ENCODE measurements at regions not wholly inside any gene's neighbourhood (a gene's known extent, or its start where the extent isn't known, plus 50 kb on each side); places are given as distances from the start of the nearest gene placed in this dataset.

DNA sequence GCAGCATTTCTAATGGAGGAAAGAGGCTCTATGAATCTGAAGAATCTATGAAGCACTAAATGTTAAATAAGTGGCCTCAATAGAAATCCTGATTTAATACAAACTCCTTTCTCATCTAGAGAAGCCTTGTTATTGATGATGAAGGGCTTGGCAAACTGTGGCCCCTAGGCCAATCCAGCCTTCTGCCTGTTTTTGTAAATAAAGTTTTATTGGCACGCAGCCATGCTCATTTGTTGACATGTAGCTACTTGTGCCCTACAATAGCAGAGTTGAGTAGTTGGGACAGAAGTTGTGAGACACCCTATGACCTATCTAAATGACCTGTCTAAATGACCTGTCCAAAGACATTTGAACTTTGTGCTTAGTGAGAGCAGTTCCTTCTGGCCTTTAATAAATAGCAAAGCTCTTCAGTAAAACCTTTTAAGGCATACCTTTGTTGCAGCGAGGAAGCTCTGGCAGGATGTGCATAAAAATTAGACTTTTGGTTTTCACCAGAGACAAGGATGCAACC, 484.4 kb upstream of the SPRED2 start:
- DNase-seq, result no peak
- no peaks in the 10 kb centered on the region for H3K79me2 ChIP-seq (ENCODE audit: insufficient read depth, low read length)
- no peaks in the 10 kb centered on the region for H4K20me1 ChIP-seq (ENCODE audit: insufficient read depth, low read length)
- H3K36me3 ChIP-seq (ENCODE audit: insufficient read depth, low read length), result no peaks in the 10 kb centered on the region
- peaks cover 11% of the 10 kb centered on the region for H3K27me3 ChIP-seq (ENCODE audit: insufficient read depth, low read length, poor library complexity)
- H3K4me2 ChIP-seq (ENCODE audit: insufficient read depth, low read length), result no peak overlapping the region
- H3K9me3 ChIP-seq (ENCODE audit: insufficient read depth, low read length, severe bottlenecking), result no peaks in the 10 kb centered on the region
- H3K4me1 ChIP-seq (ENCODE audit: insufficient read depth, low read length), result no peaks in the 10 kb centered on the region
- no peak overlapping the region for H3K9ac ChIP-seq (ENCODE audit: low read depth, low read length)
- TF ChIP-seq EZH2 (IDR thresholded peaks at IDR 0.05; ENCODE audit: borderline replicate concordance, low read depth, low read length, severe bottlenecking) (no peak), CTCF (IDR thresholded peaks at IDR 0.05; ENCODE audit: borderline replicate concordance, extremely low read depth, low read length, poor library complexity, severe bottlenecking) (no peak)
- ATAC-seq (ENCODE audit: insufficient read depth, low read depth), result no peak
- no peak overlapping the region for H2AFZ ChIP-seq (ENCODE audit: low read depth, low read length)
- H3K27ac ChIP-seq (ENCODE audit: low read length), result no peak overlapping the region
- H3K4me3 ChIP-seq (ENCODE audit: low read depth in 1 of 2, low read length in 2 of 2), result no peak overlapping the region

DNA sequence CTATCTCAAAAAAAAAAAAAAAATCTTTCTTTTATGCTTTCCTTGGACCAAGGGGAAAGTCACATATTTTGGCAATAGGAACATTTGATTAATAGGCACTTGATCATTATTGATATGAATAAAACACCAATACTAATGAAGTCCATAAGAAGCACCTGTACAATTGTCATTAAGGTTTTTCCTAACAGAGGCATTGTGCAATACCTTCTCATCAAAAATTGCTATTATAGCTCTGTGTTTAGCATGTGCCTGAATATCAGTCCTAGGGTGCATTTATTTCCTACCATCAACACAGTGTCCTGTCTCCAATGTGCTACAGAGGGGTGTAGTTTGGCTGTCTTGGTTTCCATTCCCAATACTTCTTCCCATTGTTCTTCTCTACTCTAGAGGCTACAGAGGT, 483.8 kb upstream of the SPRED2 start:
- no peaks in the 10 kb centered on the region for H3K36me3 ChIP-seq (ENCODE audit: insufficient read depth, low read length)
- H2AFZ ChIP-seq (ENCODE audit: low read depth, low read length), result no peak overlapping the region
- H3K4me3 ChIP-seq (ENCODE audit: low read depth in 1 of 2, low read length in 2 of 2), result no peak overlapping the region
- no peak for ATAC-seq (ENCODE audit: insufficient read depth, low read depth)
- no peaks in the 10 kb centered on the region for H3K79me2 ChIP-seq (ENCODE audit: insufficient read depth, low read length)
- H3K27me3 ChIP-seq (ENCODE audit: insufficient read depth, low read length, poor library complexity), result peaks cover 11% of the 10 kb centered on the region
- TF ChIP-seq CTCF (IDR thresholded peaks at IDR 0.05; ENCODE audit: borderline replicate concordance, extremely low read depth, low read length, poor library complexity, severe bottlenecking) (no peak), EZH2 (IDR thresholded peaks at IDR 0.05; ENCODE audit: borderline replicate concordance, low read depth, low read length, severe bottlenecking) (no peak)
- H3K4me2 ChIP-seq (ENCODE audit: insufficient read depth, low read length), result no peak overlapping the region
- H3K4me1 ChIP-seq (ENCODE audit: insufficient read depth, low read length), result no peaks in the 10 kb centered on the region
- H4K20me1 ChIP-seq (ENCODE audit: insufficient read depth, low read length), result no peaks in the 10 kb centered on the region
- H3K27ac ChIP-seq (ENCODE audit: low read length), result no peak overlapping the region
- no peak for DNase-seq
- no peak overlapping the region for H3K9ac ChIP-seq (ENCODE audit: low read depth, low read length)
- no peaks in the 10 kb centered on the region for H3K9me3 ChIP-seq (ENCODE audit: insufficient read depth, low read length, severe bottlenecking)

GRCh38 chr2:65915273-65915672, 482.9 kb upstream of the SPRED2 start:
- Histone ChIP-seq H3K4me1 (ENCODE audit: insufficient read depth, low read length) (no peaks in the 10 kb centered on the region), H3K27ac (ENCODE audit: low read length) (no peak overlapping the region), H3K4me2 (ENCODE audit: insufficient read depth, low read length) (no peak overlapping the region), H3K36me3 (ENCODE audit: insufficient read depth, low read length) (no peaks in the 10 kb centered on the region), H3K27me3 (ENCODE audit: insufficient read depth, low read length, poor library complexity) (peaks cover 8% of the 10 kb centered on the region), H3K79me2 (ENCODE audit: insufficient read depth, low read length) (no peaks in the 10 kb centered on the region), H3K9me3 (ENCODE audit: insufficient read depth, low read length, severe bottlenecking) (no peaks in the 10 kb centered on the region), H2AFZ (ENCODE audit: low read depth, low read length) (no peak overlapping the region), H3K4me3 (ENCODE audit: low read depth in 1 of 2, low read length in 2 of 2) (no peak overlapping the region), H4K20me1 (ENCODE audit: insufficient read depth, low read length) (no peaks in the 10 kb centered on the region), H3K9ac (ENCODE audit: low read depth, low read length) (no peak overlapping the region)
- ATAC-seq (ENCODE audit: insufficient read depth, low read depth), result no peak
- TF ChIP-seq CTCF (IDR thresholded peaks at IDR 0.05; ENCODE audit: borderline replicate concordance, extremely low read depth, low read length, poor library complexity, severe bottlenecking) (no peak), EZH2 (IDR thresholded peaks at IDR 0.05; ENCODE audit: borderline replicate concordance, low read depth, low read length, severe bottlenecking) (no peak)
- no peak for DNase-seq
